ENCODE measurements at regions not wholly inside any gene's neighbourhood (a gene's known extent, or its start where the extent isn't known, plus 50 kb on each side); places are given as distances from the start of the nearest gene placed in this dataset.

DNA sequence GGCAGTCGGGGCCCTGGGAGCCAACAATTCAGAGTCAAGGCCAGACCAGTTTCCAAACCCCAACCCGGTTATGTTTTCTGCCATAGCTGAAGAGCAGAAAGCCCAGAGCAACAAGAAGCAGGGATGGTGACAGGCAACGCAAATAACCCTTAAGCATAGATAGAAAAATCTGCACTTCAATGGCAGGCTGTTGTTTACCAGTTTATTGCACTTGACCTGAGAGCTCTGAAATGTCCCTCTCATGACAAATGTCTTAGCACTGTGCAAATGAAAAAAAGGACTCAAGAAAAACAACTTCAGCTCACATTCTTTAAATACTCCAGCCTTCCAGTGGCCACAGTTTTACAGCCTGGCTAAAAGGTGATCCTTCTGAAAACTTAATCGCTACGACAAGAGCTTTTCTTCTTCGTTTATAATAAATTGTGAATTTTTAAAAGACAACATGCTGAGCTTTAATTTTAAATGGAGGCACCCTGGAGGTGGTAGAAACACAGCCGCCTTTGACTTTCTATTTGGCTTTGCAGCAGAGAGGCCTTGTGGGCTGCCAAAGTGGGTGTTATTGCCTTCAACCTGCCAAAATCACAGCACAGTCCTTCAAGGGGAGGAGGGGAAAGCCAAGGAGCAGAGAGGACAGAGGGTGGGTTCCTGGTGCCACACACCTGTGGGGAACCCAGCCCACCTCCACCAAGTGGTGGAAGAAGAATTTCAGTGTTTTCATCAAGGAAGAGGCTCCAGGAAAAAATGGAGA lies 289.5 kb upstream of the CDYL start:
- H3K4me3 ChIP-seq (ENCODE audit: low read depth, low read length, poor library complexity, severe bottlenecking) = no peak overlapping the region
- 0 out of 2 replicates have a peak, but pooled peaks cover 15% of the 10 kb centered on the region for H3K9me3 ChIP-seq (ENCODE audit: low read length)
- H3K4me2 ChIP-seq (ENCODE audit: low read length) = no peak overlapping the region
- H4K20me1 ChIP-seq (ENCODE audit: insufficient read depth, low read length) = no peaks in the 10 kb centered on the region
- ChIA-PET CTCF (ENCODE audit: unreplicated experiment) (no interaction called here), POLR2A (no interaction called here)
- no peaks in the 10 kb centered on the region for H3K9me2 ChIP-seq (ENCODE audit: insufficient read depth, low read length)
- H3K79me2 ChIP-seq (ENCODE audit: insufficient read depth, low read depth, low read length) = no peaks in the 10 kb centered on the region
- no peaks in the 10 kb centered on the region for H3K36me3 ChIP-seq (ENCODE audit: insufficient read depth, low read length)
- H2AFZ ChIP-seq (ENCODE audit: low read length) = no peak overlapping the region
- TF ChIP-seq, protein P1, sequence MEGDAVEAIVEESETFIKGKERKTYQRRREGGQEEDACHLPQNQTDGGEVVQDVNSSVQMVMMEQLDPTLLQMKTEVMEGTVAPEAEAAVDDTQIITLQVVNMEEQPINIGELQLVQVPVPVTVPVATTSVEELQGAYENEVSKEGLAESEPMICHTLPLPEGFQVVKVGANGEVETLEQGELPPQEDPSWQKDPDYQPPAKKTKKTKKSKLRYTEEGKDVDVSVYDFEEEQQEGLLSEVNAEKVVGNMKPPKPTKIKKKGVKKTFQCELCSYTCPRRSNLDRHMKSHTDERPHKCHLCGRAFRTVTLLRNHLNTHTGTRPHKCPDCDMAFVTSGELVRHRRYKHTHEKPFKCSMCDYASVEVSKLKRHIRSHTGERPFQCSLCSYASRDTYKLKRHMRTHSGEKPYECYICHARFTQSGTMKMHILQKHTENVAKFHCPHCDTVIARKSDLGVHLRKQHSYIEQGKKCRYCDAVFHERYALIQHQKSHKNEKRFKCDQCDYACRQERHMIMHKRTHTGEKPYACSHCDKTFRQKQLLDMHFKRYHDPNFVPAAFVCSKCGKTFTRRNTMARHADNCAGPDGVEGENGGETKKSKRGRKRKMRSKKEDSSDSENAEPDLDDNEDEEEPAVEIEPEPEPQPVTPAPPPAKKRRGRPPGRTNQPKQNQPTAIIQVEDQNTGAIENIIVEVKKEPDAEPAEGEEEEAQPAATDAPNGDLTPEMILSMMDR (conservative IDR thresholded peaks at IDR 0.05; ENCODE audit: low read length) = no peak
- TF ChIP-seq EZH2phosphoT487 (IDR thresholded peaks at IDR 0.05; ENCODE audit: borderline replicate concordance, low read depth, low read length) = no peak
- intact Hi-C loops (cut with micrococcal nuclease; ENCODE audit: unreplicated experiment) = no loop called here
- no peak for DNase-seq (ENCODE audit: low spot score)
- no peaks in the 10 kb centered on the region for H3K4me1 ChIP-seq (ENCODE audit: insufficient read depth, low read length, poor library complexity, severe bottlenecking)
- BruUV-seq (replicated peaks) = no TSS peak
- no peak overlapping the region for H3K27ac ChIP-seq (ENCODE audit: low read depth, low read length, poor library complexity, severe bottlenecking)

DNA sequence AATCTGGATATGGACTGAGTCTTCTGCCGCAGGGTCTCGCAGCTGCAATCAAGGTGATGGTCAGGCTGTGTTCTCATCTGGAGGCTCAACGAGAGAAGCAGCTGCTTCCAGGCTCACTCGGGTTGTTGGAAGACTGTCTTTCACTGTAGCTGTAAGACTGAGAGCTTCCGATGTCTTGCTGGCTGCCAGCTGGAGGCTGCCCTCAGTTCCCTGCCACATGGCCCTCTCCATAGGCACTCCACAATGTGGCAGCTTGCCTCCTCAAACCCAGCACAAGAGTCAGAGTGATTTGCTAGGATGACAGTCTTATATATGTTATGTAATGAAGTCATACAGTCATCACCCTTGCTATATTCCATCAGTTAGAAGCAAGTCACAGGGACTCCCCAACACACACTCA lies 290.5 kb upstream of the CDYL start:
- no peak overlapping the region for H3K4me2 ChIP-seq (ENCODE audit: low read length)
- TF ChIP-seq EZH2phosphoT487 (IDR thresholded peaks at IDR 0.05; ENCODE audit: borderline replicate concordance, low read depth, low read length) = no peak
- TF ChIP-seq, protein P1 (conservative IDR thresholded peaks at IDR 0.05; ENCODE audit: low read length) = no peak
- ChIA-PET POLR2A (no interaction called here), CTCF (ENCODE audit: unreplicated experiment) (no interaction called here)
- H3K9me3 ChIP-seq (ENCODE audit: low read length) = 0 out of 2 replicates have a peak, but pooled peaks cover 15% of the 10 kb centered on the region
- no peaks in the 10 kb centered on the region for H3K9me2 ChIP-seq (ENCODE audit: insufficient read depth, low read length)
- H2AFZ ChIP-seq (ENCODE audit: low read length) = no peak overlapping the region
- H3K36me3 ChIP-seq (ENCODE audit: insufficient read depth, low read length) = no peaks in the 10 kb centered on the region
- DNase-seq (ENCODE audit: low spot score) = no peak
- no peak overlapping the region for H3K27ac ChIP-seq (ENCODE audit: low read depth, low read length, poor library complexity, severe bottlenecking)
- BruUV-seq (replicated peaks) = no TSS peak
- intact Hi-C loops (cut with micrococcal nuclease; ENCODE audit: unreplicated experiment) = no loop called here
- H4K20me1 ChIP-seq (ENCODE audit: insufficient read depth, low read length) = no peaks in the 10 kb centered on the region
- H3K79me2 ChIP-seq (ENCODE audit: insufficient read depth, low read depth, low read length) = no peaks in the 10 kb centered on the region
- no peak overlapping the region for H3K4me3 ChIP-seq (ENCODE audit: low read depth, low read length, poor library complexity, severe bottlenecking)
- no peaks in the 10 kb centered on the region for H3K4me1 ChIP-seq (ENCODE audit: insufficient read depth, low read length, poor library complexity, severe bottlenecking)

DNA sequence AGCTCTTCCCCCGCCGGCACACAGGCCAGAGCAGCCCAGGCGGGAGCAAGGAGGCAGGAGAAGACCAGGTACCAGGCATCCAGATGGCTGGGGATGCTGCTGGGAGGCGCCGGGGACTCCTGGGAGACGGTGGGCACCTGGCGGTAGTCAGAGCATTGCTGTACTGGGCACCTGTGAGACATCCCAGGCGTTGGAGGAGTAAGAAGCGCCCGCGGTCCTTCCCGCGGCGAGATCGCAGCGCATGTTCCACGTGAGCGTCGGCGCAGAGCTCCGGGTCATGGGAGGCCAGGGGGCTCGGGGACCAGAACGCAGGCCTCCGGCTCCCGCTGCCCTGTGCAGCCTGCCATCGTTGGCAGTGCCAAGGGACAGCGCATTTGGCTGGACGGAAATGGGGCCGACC lies 293.7 kb upstream of the CDYL start:
- intact Hi-C loops (cut with micrococcal nuclease; ENCODE audit: unreplicated experiment) = no loop called here
- H3K9me3 ChIP-seq (ENCODE audit: low read length) = no peaks in the 10 kb centered on the region
- no peak for TF ChIP-seq EZH2phosphoT487 (IDR thresholded peaks at IDR 0.05; ENCODE audit: borderline replicate concordance, low read depth, low read length)
- TF ChIP-seq, protein P1 (conservative IDR thresholded peaks at IDR 0.05; ENCODE audit: low read length) = no peak
- BruUV-seq (replicated peaks) = no TSS peak
- H3K79me2 ChIP-seq (ENCODE audit: insufficient read depth, low read depth, low read length) = no peaks in the 10 kb centered on the region
- H3K36me3 ChIP-seq (ENCODE audit: insufficient read depth, low read length) = no peaks in the 10 kb centered on the region
- H3K27ac ChIP-seq (ENCODE audit: low read depth, low read length, poor library complexity, severe bottlenecking) = no peak overlapping the region
- no peak for DNase-seq (ENCODE audit: low spot score)
- H4K20me1 ChIP-seq (ENCODE audit: insufficient read depth, low read length) = no peaks in the 10 kb centered on the region
- ChIA-PET POLR2A (no interaction called here), CTCF (ENCODE audit: unreplicated experiment) (no interaction called here)
- H3K4me1 ChIP-seq (ENCODE audit: insufficient read depth, low read length, poor library complexity, severe bottlenecking) = no peaks in the 10 kb centered on the region
- no peak overlapping the region for H3K4me2 ChIP-seq (ENCODE audit: low read length)
- no peak overlapping the region for H3K4me3 ChIP-seq (ENCODE audit: low read depth, low read length, poor library complexity, severe bottlenecking)
- no peak overlapping the region for H2AFZ ChIP-seq (ENCODE audit: low read length)
- H3K9me2 ChIP-seq (ENCODE audit: insufficient read depth, low read length) = no peaks in the 10 kb centered on the region
